ENCODE measurements at regions not wholly inside any gene's neighbourhood (a gene's known extent, or its start where the extent isn't known, plus 50 kb on each side); places are given as distances from the start of the nearest gene placed in this dataset.

- no peak for TF ChIP-seq EZH2 (IDR thresholded peaks at IDR 0.05; ENCODE audit: insufficient read depth, poor library complexity, severe bottlenecking)
- TF ChIP-seq EZH2phosphoT487 (IDR thresholded peaks at IDR 0.05; ENCODE audit: insufficient read depth, low read depth), result no peak
Observed at GRCh38 chr12:73330584-73331351, 1058.6 kb downstream of the TRHDE start.

Measured in GM23248 (cell line).